Fibroblast of lung (primary cell): ENCODE measurements at regions not wholly inside any gene's neighbourhood (a gene's known extent, or its start where the extent isn't known, plus 50 kb on each side); places are given as distances from the start of the nearest gene placed in this dataset.

Source experiments
- CTCF ChIP-seq, 2 donors: IDR thresholded peaks in 1 of 2; conservative IDR thresholded peaks in 1 of 2; 1 replicate in 1 of 2; 2 replicates in 1 of 2; pipeline ENCODE4 v1.5.1; 2011 to 2012; ENCODE audit warnings: low read length in 2 of 2, control low read depth in 1 of 2, inconsistent platforms in 1 of 2, low read depth in 1 of 2, mild to moderate bottlenecking in 1 of 2
- EZH2 ChIP-seq: IDR thresholded peaks from 2 replicates; pipeline ENCODE4 v1.5.1; 2012; ENCODE audit warnings: low read length, control low read depth, mild to moderate bottlenecking; ENCODE audit errors: missing control alignments

GRCh38 chr3:72580246-72580756 lies 267.9 kb downstream of the SHQ1 start:
- TF ChIP-seq CTCF (conservative IDR thresholded peaks at IDR 0.05 in 1 of 2, IDR thresholded peaks at IDR 0.05 in 1 of 2; ENCODE audit: low read depth in 1 of 2, low read length in 2 of 2) (no peak), EZH2 (no peak)
